Loucy (cell line): ENCODE measurements at regions not wholly inside any gene's neighbourhood (a gene's known extent, or its start where the extent isn't known, plus 50 kb on each side); places are given as distances from the start of the nearest gene placed in this dataset.
"Not testable (repeated sequence)": the region's sequence is repeated elsewhere in the genome, so short reads cannot be mapped to it uniquely, and the experiment has no call there.

ENCODE experiments used
- CTCF ChIP-seq: fragments of 200-600 bp; sonication (generic); conservative IDR thresholded peaks from 2 replicates; pipeline ENCODE4 v1.5.1; 2014; ENCODE audit warnings: mild to moderate bottlenecking, antibody characterized with exemption, low read length
- EZH2phosphoT487 ChIP-seq: fragments of 200-600 bp; IDR thresholded peaks from 2 replicates; pipeline ENCODE4 v1.6.1; 2018; ENCODE audit warnings: antibody characterized with exemption, mild to moderate bottlenecking, moderate library complexity, borderline replicate concordance

DNA sequence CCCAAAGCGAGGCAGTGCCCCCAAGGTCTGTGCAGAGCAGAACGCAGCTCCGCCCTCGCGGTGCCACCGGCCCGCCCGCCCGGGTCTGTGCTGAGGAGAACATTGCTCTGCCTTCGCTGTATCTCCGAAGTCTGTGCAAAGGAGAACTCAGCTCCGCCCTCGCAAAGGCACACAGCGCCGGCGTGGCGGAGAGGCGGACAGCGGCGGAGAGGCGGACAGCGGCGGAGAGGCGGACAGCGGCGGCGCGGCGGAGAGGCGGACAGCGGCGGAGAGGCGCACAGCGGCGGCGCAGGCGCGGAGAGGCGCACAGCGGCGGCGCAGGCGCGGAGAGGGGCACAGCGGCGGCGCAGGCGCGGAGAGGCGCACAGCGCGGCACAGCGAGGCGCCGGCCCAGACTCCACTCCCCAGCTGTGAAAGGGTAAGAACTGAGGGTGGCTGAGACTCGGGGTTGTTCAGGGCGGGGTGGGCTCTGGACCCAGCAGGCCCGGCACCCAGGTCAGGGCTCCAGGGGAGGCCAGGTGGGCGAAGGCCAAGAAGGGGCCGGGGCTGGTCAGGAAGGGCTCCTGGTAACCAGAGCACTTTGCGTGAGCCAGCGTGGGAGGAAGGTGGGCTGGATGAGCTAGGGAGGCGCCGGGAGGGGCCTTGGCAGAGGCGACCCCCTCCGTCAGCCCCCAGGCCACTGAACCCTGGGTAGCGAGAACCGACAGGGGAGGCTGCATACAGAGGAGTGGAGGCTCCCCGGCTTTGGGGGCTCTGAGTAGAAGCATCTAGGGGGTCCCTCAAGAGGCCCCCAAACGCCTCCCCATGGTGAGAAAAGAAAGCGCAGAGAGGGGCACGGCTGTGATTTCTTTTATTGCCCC lies 53.4 kb downstream of the VPREB1 start:
- TF ChIP-seq CTCF, result peak; percentile 45
- not testable (repeated sequence) for TF ChIP-seq EZH2phosphoT487
